ENCODE measurements at regions not wholly inside any gene's neighbourhood (a gene's known extent, or its start where the extent isn't known, plus 50 kb on each side); places are given as distances from the start of the nearest gene placed in this dataset.

- no peak overlapping the region for H2BK15ac ChIP-seq (ENCODE audit: low read depth, low read length)
- no peak overlapping the region for H3K4ac ChIP-seq (ENCODE audit: low read depth, low read length)
- intact Hi-C loops (cut with micrococcal nuclease), result no loop called here
- ATAC-seq (ENCODE audit: low read depth) (no peak), DNase-seq (no peak)
- no peak overlapping the region for H2BK120ac ChIP-seq (ENCODE audit: low read depth, low read length)
- H2AK5ac ChIP-seq (ENCODE audit: low read depth, low read length), result no peak overlapping the region
- H2BK20ac ChIP-seq (ENCODE audit: low read depth, low read length), result no peak overlapping the region
- H4K5ac ChIP-seq (ENCODE audit: low read depth, low read length), result no peak overlapping the region
- H3K9ac ChIP-seq (ENCODE audit: low read depth, low read length), result no peak overlapping the region
- H3K56ac ChIP-seq (ENCODE audit: extremely low read depth, insufficient read depth, low read length), result no peak overlapping the region
- no peak overlapping the region for H2AFZ ChIP-seq (replicated peaks; ENCODE audit: low read length, poor library complexity)
- H4K8ac ChIP-seq (ENCODE audit: low read depth in 2 of 2, low read length in 2 of 2), result no peak overlapping the region
- H3K79me1 ChIP-seq (ENCODE audit: low read depth in 1 of 2, low read length in 2 of 2), result no peaks in the 10 kb centered on the region
- H3K9me3 ChIP-seq (ENCODE audit: control insufficient read depth, insufficient read depth, low read length), result no peaks in the 10 kb centered on the region
- H3K36me3 ChIP-seq (ENCODE audit: control insufficient read depth, insufficient read depth, low read length), result no peaks in the 10 kb centered on the region
- H4K20me1 ChIP-seq (ENCODE audit: insufficient read depth, low read length), result no peaks in the 10 kb centered on the region
- no peak overlapping the region for H3K4me2 ChIP-seq (ENCODE audit: low read depth, low read length)
- H3K18ac ChIP-seq (ENCODE audit: low read depth, low read length), result no peak overlapping the region
- no peaks in the 10 kb centered on the region for H3K9me1 ChIP-seq (ENCODE audit: insufficient read depth, low read length)
- H3K14ac ChIP-seq (replicated peaks; ENCODE audit: low read depth, low read length), result no peak overlapping the region
- dilution Hi-C loops (cut with HindIII; ENCODE audit: low sequenced_read_pairs, unreplicated experiment), result no loop called here
- ChIA-PET CTCF (interaction anchor here (1.5 kb wide), 1 partner anchor 10 kb away, joined by 10 read pairs; no protein-coding TSS in a partner anchor), POLR2A (ENCODE audit: unreplicated experiment) (no interaction called here)
- no peak overlapping the region for H4K91ac ChIP-seq (ENCODE audit: insufficient read depth, low read depth, low read length)
- no peak overlapping the region for H3K4me3 ChIP-seq (ENCODE audit: insufficient read depth, low read depth, low read length)
- in situ Hi-C loops (cut with MboI; ENCODE audit: low sequenced_read_pairs), result loop anchor here (10.0 to 25.0 kb wide), 3 partner anchors 892 to 1675 kb away; no protein-coding TSS in a partner anchor
- no peak overlapping the region for H3K23ac ChIP-seq (ENCODE audit: low read depth, low read length)
- no peaks in the 10 kb centered on the region for H3K4me1 ChIP-seq (ENCODE audit: control insufficient read depth, insufficient read depth, low read length)
- H2AK9ac ChIP-seq (replicated peaks; ENCODE audit: low read depth, low read length, poor library complexity), result no peak overlapping the region
- BruUV-seq (replicated peaks), result no TSS peak
- H3K27me3 ChIP-seq (ENCODE audit: control insufficient read depth, insufficient read depth, low read length), result peaks cover 2% of the 10 kb centered on the region; the same call in 1 of the 2 replicates
- TF ChIP-seq USF2 (IDR thresholded peaks at IDR 0.05; ENCODE audit: low read depth, low read length) (no peak), CTCF (conservative IDR thresholded peaks at IDR 0.05; ENCODE audit: low read depth, low read length) (no peak), RAD21 (IDR thresholded peaks at IDR 0.05; ENCODE audit: low read length) (no peak), MXI1 (IDR thresholded peaks at IDR 0.05; ENCODE audit: borderline replicate concordance, low read depth, low read length) (no peak), BHLHE40 (IDR thresholded peaks at IDR 0.05; ENCODE audit: low read depth, low read length) (no peak), FOS (IDR thresholded peaks at IDR 0.05; ENCODE audit: low read depth, low read length) (no peak), POLR2A (IDR thresholded peaks at IDR 0.05; ENCODE audit: low read depth, low read length) (no peak), MAZ (IDR thresholded peaks at IDR 0.05; ENCODE audit: borderline replicate concordance, low read depth, low read length) (no peak), NFE2L2 (IDR thresholded peaks at IDR 0.05; ENCODE audit: low read depth, low read length) (no peak), CHD1 (IDR thresholded peaks at IDR 0.05; ENCODE audit: low read depth, low read length) (no peak)
- no peak overlapping the region for H2BK5ac ChIP-seq (ENCODE audit: low read depth, low read length, poor library complexity, severe bottlenecking)
- no peak overlapping the region for H3K27ac ChIP-seq (ENCODE audit: insufficient read depth, low read length)
- WGBS, 2 experiments (ENCODE audit: extremely low coverage in 2 of 2, insufficient read length in 1 of 2), result no CpG with 5 or more reads among the region's 9 CpGs
Measured at GRCh38 chr20:60219984-60220562, 261.9 kb downstream of the CDH26 start.
